ENCODE measurements at regions not wholly inside any gene's neighbourhood (a gene's known extent, or its start where the extent isn't known, plus 50 kb on each side); places are given as distances from the start of the nearest gene placed in this dataset.

GRCh38 chr15:46778876-46779275, 938.4 kb upstream of the SEMA6D start:
- Histone ChIP-seq H3K9me3 (replicated peaks; ENCODE audit: control insufficient read depth, low read depth, low read length) (no peaks in the 10 kb centered on the region), H3K4me1 (ENCODE audit: control insufficient read depth, insufficient read depth, low read length) (no peaks in the 10 kb centered on the region), H3K27ac (ENCODE audit: low read length) (no peak overlapping the region), H3K27me3 (ENCODE audit: control insufficient read depth, insufficient read depth, low read length) (no peaks in the 10 kb centered on the region), H3K36me3 (ENCODE audit: control insufficient read depth, insufficient read depth, low read length) (no peaks in the 10 kb centered on the region), H3K4me3 (ENCODE audit: low read length) (no peak overlapping the region)
- DNase-seq, result no peak
- WGBS (ENCODE audit: insufficient coverage), result 69% methylated on average over 2 of the region's 5 CpGs

GRCh38 chr15:46786590-46787285, 930.6 kb upstream of the SEMA6D start:
- Histone ChIP-seq H3K4me3 (ENCODE audit: low read length) (no peak overlapping the region), H3K36me3 (ENCODE audit: control insufficient read depth, insufficient read depth, low read length) (no peaks in the 10 kb centered on the region), H3K4me1 (ENCODE audit: control insufficient read depth, insufficient read depth, low read length) (no peaks in the 10 kb centered on the region), H3K9me3 (replicated peaks; ENCODE audit: control insufficient read depth, low read depth, low read length) (no peaks in the 10 kb centered on the region), H3K27ac (ENCODE audit: low read length) (no peak overlapping the region), H3K27me3 (ENCODE audit: control insufficient read depth, insufficient read depth, low read length) (no peaks in the 10 kb centered on the region)
- DNase-seq, result peak; percentile 4
- no CpG with 5 or more reads among the region's 5 CpGs for WGBS (ENCODE audit: insufficient coverage)

GRCh38 chr15:46795685-46796084, 921.6 kb upstream of the SEMA6D start:
- no CpG with 5 or more reads among the region's 3 CpGs for WGBS (ENCODE audit: insufficient coverage)
- Histone ChIP-seq H3K4me3 (ENCODE audit: low read length) (no peak overlapping the region), H3K27me3 (ENCODE audit: control insufficient read depth, insufficient read depth, low read length) (no peaks in the 10 kb centered on the region), H3K4me1 (ENCODE audit: control insufficient read depth, insufficient read depth, low read length) (no peaks in the 10 kb centered on the region), H3K36me3 (ENCODE audit: control insufficient read depth, insufficient read depth, low read length) (no peaks in the 10 kb centered on the region), H3K9me3 (replicated peaks; ENCODE audit: control insufficient read depth, low read depth, low read length) (no peaks in the 10 kb centered on the region), H3K27ac (ENCODE audit: low read length) (no peak overlapping the region)
- no peak for DNase-seq

- no peak overlapping the region for H3K27ac ChIP-seq (ENCODE audit: low read length)
- H3K36me3 ChIP-seq (ENCODE audit: control insufficient read depth, insufficient read depth, low read length), result no peaks in the 10 kb centered on the region
- H3K4me3 ChIP-seq (ENCODE audit: low read length), result no peak overlapping the region
- no CpG with 5 or more reads among the region's 1 CpG for WGBS (ENCODE audit: insufficient coverage)
- no peaks in the 10 kb centered on the region for H3K9me3 ChIP-seq (replicated peaks; ENCODE audit: control insufficient read depth, low read depth, low read length)
- no peaks in the 10 kb centered on the region for H3K4me1 ChIP-seq (ENCODE audit: control insufficient read depth, insufficient read depth, low read length)
- no peak for DNase-seq
- no peaks in the 10 kb centered on the region for H3K27me3 ChIP-seq (ENCODE audit: control insufficient read depth, insufficient read depth, low read length)
Measured at GRCh38 chr15:46808834-46809233, 908.5 kb upstream of the SEMA6D start.

- Histone ChIP-seq H3K9me3 (replicated peaks; ENCODE audit: control insufficient read depth, low read depth, low read length) (no peaks in the 10 kb centered on the region), H3K27ac (ENCODE audit: low read length) (no peak overlapping the region), H3K4me1 (ENCODE audit: control insufficient read depth, insufficient read depth, low read length) (no peaks in the 10 kb centered on the region), H3K27me3 (ENCODE audit: control insufficient read depth, insufficient read depth, low read length) (no peaks in the 10 kb centered on the region), H3K36me3 (ENCODE audit: control insufficient read depth, insufficient read depth, low read length) (no peaks in the 10 kb centered on the region), H3K4me3 (ENCODE audit: low read length) (no peak overlapping the region)
- no CpG with 5 or more reads among the region's 4 CpGs for WGBS (ENCODE audit: insufficient coverage)
- DNase-seq, result no peak
Measured at GRCh38 chr15:46815240-46815639, 902.1 kb upstream of the SEMA6D start.

- H3K27me3 ChIP-seq (ENCODE audit: control insufficient read depth, insufficient read depth, low read length), result no peaks in the 10 kb centered on the region
- H3K36me3 ChIP-seq (ENCODE audit: control insufficient read depth, insufficient read depth, low read length), result no peaks in the 10 kb centered on the region
- WGBS (ENCODE audit: insufficient coverage), result no CpG with 5 or more reads among the region's 1 CpG
- H3K27ac ChIP-seq (ENCODE audit: low read length), result no peak overlapping the region
- H3K4me1 ChIP-seq (ENCODE audit: control insufficient read depth, insufficient read depth, low read length), result no peaks in the 10 kb centered on the region
- peak; percentile 8 for DNase-seq
- H3K9me3 ChIP-seq (replicated peaks; ENCODE audit: control insufficient read depth, low read depth, low read length), result no peaks in the 10 kb centered on the region
- no peak overlapping the region for H3K4me3 ChIP-seq (ENCODE audit: low read length)
Measured at GRCh38 chr15:46815765-46816164, 901.5 kb upstream of the SEMA6D start.

GRCh38 chr15:46848704-46849103, 868.6 kb upstream of the SEMA6D start:
- no peaks in the 10 kb centered on the region for H3K4me1 ChIP-seq (ENCODE audit: control insufficient read depth, insufficient read depth, low read length)
- no peak for DNase-seq
- H3K27ac ChIP-seq (ENCODE audit: low read length), result no peak overlapping the region
- H3K36me3 ChIP-seq (ENCODE audit: control insufficient read depth, insufficient read depth, low read length), result no peaks in the 10 kb centered on the region
- H3K9me3 ChIP-seq (replicated peaks; ENCODE audit: control insufficient read depth, low read depth, low read length), result peaks cover 3% of the 10 kb centered on the region
- no CpG with 5 or more reads among the region's 1 CpG for WGBS (ENCODE audit: insufficient coverage)
- no peak overlapping the region for H3K4me3 ChIP-seq (ENCODE audit: low read length)
- no peaks in the 10 kb centered on the region for H3K27me3 ChIP-seq (ENCODE audit: control insufficient read depth, insufficient read depth, low read length)

- no CpG with 5 or more reads among the region's 2 CpGs for WGBS (ENCODE audit: insufficient coverage)
- Histone ChIP-seq H3K36me3 (ENCODE audit: control insufficient read depth, insufficient read depth, low read length) (no peaks in the 10 kb centered on the region), H3K27me3 (ENCODE audit: control insufficient read depth, insufficient read depth, low read length) (no peaks in the 10 kb centered on the region), H3K27ac (ENCODE audit: low read length) (no peak overlapping the region), H3K4me1 (ENCODE audit: control insufficient read depth, insufficient read depth, low read length) (no peaks in the 10 kb centered on the region), H3K9me3 (replicated peaks; ENCODE audit: control insufficient read depth, low read depth, low read length) (no peaks in the 10 kb centered on the region), H3K4me3 (ENCODE audit: low read length) (no peak overlapping the region)
- no peak for DNase-seq
Measured at GRCh38 chr15:46853600-46853999, 863.7 kb upstream of the SEMA6D start.

- no peak overlapping the region for H3K4me3 ChIP-seq (ENCODE audit: low read length)
- no peak overlapping the region for H3K27ac ChIP-seq (ENCODE audit: low read length)
- no peak for DNase-seq
- H3K4me1 ChIP-seq (ENCODE audit: control insufficient read depth, insufficient read depth, low read length), result no peaks in the 10 kb centered on the region
- H3K9me3 ChIP-seq (replicated peaks; ENCODE audit: control insufficient read depth, low read depth, low read length), result no peaks in the 10 kb centered on the region
- H3K27me3 ChIP-seq (ENCODE audit: control insufficient read depth, insufficient read depth, low read length), result no peaks in the 10 kb centered on the region
- H3K36me3 ChIP-seq (ENCODE audit: control insufficient read depth, insufficient read depth, low read length), result no peaks in the 10 kb centered on the region
Measured at GRCh38 chr15:46854564-46854963, 862.7 kb upstream of the SEMA6D start.

GRCh38 chr15:46855388-46855787, 861.9 kb upstream of the SEMA6D start:
- Histone ChIP-seq H3K36me3 (ENCODE audit: control insufficient read depth, insufficient read depth, low read length) (no peaks in the 10 kb centered on the region), H3K4me3 (ENCODE audit: low read length) (no peak overlapping the region), H3K27me3 (ENCODE audit: control insufficient read depth, insufficient read depth, low read length) (no peaks in the 10 kb centered on the region), H3K4me1 (ENCODE audit: control insufficient read depth, insufficient read depth, low read length) (no peaks in the 10 kb centered on the region), H3K27ac (ENCODE audit: low read length) (no peak overlapping the region), H3K9me3 (replicated peaks; ENCODE audit: control insufficient read depth, low read depth, low read length) (no peaks in the 10 kb centered on the region)
- 100% methylated on average over 1 of the region's 1 CpG for WGBS (ENCODE audit: insufficient coverage)
- no peak for DNase-seq

All from muscle of leg (tissue), 3 donors.